ENCODE measurements at regions not wholly inside any gene's neighbourhood (a gene's known extent, or its start where the extent isn't known, plus 50 kb on each side); places are given as distances from the start of the nearest gene placed in this dataset.
"Not testable (repeated sequence)": the region's sequence is repeated elsewhere in the genome, so short reads cannot be mapped to it uniquely, and the experiment has no call there.

GRCh38 chr7:76898807-76899206 lies 133.4 kb downstream of the SPDYE17 start:
- H3K9me3 Mint-ChIP-seq; H3K4me1 Mint-ChIP-seq (ENCODE audit: low read depth in 2 of 2); DNase-seq (ENCODE audit: low spot score); H3K36me3 Mint-ChIP-seq; ATAC-seq; H3K27ac Mint-ChIP-seq; H3K4me3 Mint-ChIP-seq: not testable (repeated sequence)
- H3K27me3 Mint-ChIP-seq = peaks cover 10 to 39% of the 10 kb centered on the region in 2 donors

- ATAC-seq; H3K36me3 Mint-ChIP-seq; DNase-seq (ENCODE audit: low spot score); H3K4me3 Mint-ChIP-seq; H3K9me3 Mint-ChIP-seq; H3K4me1 Mint-ChIP-seq (ENCODE audit: low read depth in 2 of 2); H3K27ac Mint-ChIP-seq: not testable (repeated sequence)
- H3K27me3 Mint-ChIP-seq = peaks cover 10 to 31% of the 10 kb centered on the region in 2 donors
These were observed 135.2 kb downstream of the SPDYE17 start for GRCh38 chr7:76897007-76897406.

GRCh38 chr7:76895696-76896095 lies 136.5 kb downstream of the SPDYE17 start:
- H3K36me3 Mint-ChIP-seq; H3K9me3 Mint-ChIP-seq; ATAC-seq; H3K27ac Mint-ChIP-seq; H3K4me3 Mint-ChIP-seq; H3K4me1 Mint-ChIP-seq (ENCODE audit: low read depth in 2 of 2); DNase-seq (ENCODE audit: low spot score): not testable (repeated sequence)
- H3K27me3 Mint-ChIP-seq = peaks cover 12 to 27% of the 10 kb centered on the region in 2 donors

- H3K4me3 Mint-ChIP-seq; H3K9me3 Mint-ChIP-seq; H3K4me1 Mint-ChIP-seq (ENCODE audit: low read depth in 2 of 2); H3K36me3 Mint-ChIP-seq; DNase-seq (ENCODE audit: low spot score); ATAC-seq; H3K27ac Mint-ChIP-seq: not testable (repeated sequence)
- H3K27me3 Mint-ChIP-seq = peaks cover 12 to 27% of the 10 kb centered on the region in 2 donors
These were observed 140.4 kb downstream of the SPDYE17 start for GRCh38 chr7:76891771-76892170.

- not testable (repeated sequence) for DNase-seq (ENCODE audit: low spot score); H3K36me3 Mint-ChIP-seq; H3K27ac Mint-ChIP-seq; H3K4me3 Mint-ChIP-seq; ATAC-seq; H3K4me1 Mint-ChIP-seq (ENCODE audit: low read depth in 2 of 2); H3K9me3 Mint-ChIP-seq
- peaks cover 10 to 11% of the 10 kb centered on the region in 2 donors for H3K27me3 Mint-ChIP-seq
These were observed 152.3 kb downstream of the SPDYE17 start for GRCh38 chr7:76879733-76880288.

- peaks cover 7 to 11% of the 10 kb centered on the region in 2 donors for H3K27me3 Mint-ChIP-seq
- not testable (repeated sequence) for DNase-seq (ENCODE audit: low spot score); H3K4me3 Mint-ChIP-seq; H3K36me3 Mint-ChIP-seq; ATAC-seq; H3K4me1 Mint-ChIP-seq (ENCODE audit: low read depth in 2 of 2); H3K27ac Mint-ChIP-seq; H3K9me3 Mint-ChIP-seq
These were observed 156.4 kb downstream of the SPDYE17 start for GRCh38 chr7:76875760-76876159.

GRCh38 chr7:76870504-76870808 lies 161.7 kb downstream of the SPDYE17 start:
- DNase-seq (ENCODE audit: low spot score); ATAC-seq; H3K9me3 Mint-ChIP-seq; H3K36me3 Mint-ChIP-seq; H3K27ac Mint-ChIP-seq; H3K4me1 Mint-ChIP-seq (ENCODE audit: low read depth in 2 of 2); H3K4me3 Mint-ChIP-seq: not testable (repeated sequence)
- peaks cover 6 to 20% of the 10 kb centered on the region in 2 donors for H3K27me3 Mint-ChIP-seq

- not testable (repeated sequence) for H3K4me1 Mint-ChIP-seq (ENCODE audit: low read depth in 2 of 2); DNase-seq (ENCODE audit: low spot score); H3K9me3 Mint-ChIP-seq; H3K36me3 Mint-ChIP-seq; H3K27ac Mint-ChIP-seq; H3K4me3 Mint-ChIP-seq; ATAC-seq
- peaks cover 12 to 28% of the 10 kb centered on the region in 2 donors for H3K27me3 Mint-ChIP-seq
These were observed 164.7 kb downstream of the SPDYE17 start for GRCh38 chr7:76867364-76867889.

- ATAC-seq; H3K4me3 Mint-ChIP-seq; H3K27ac Mint-ChIP-seq; H3K4me1 Mint-ChIP-seq (ENCODE audit: low read depth in 2 of 2); DNase-seq (ENCODE audit: low spot score); H3K9me3 Mint-ChIP-seq; H3K36me3 Mint-ChIP-seq: not testable (repeated sequence)
- H3K27me3 Mint-ChIP-seq = peaks cover 14 to 22% of the 10 kb centered on the region in 2 donors
These were observed 168.9 kb downstream of the SPDYE17 start for GRCh38 chr7:76863150-76863773.

- not testable (repeated sequence) for H3K36me3 Mint-ChIP-seq; H3K4me1 Mint-ChIP-seq (ENCODE audit: low read depth in 2 of 2); DNase-seq (ENCODE audit: low spot score); ATAC-seq; H3K9me3 Mint-ChIP-seq; H3K27ac Mint-ChIP-seq; H3K4me3 Mint-ChIP-seq
- H3K27me3 Mint-ChIP-seq = peaks cover 14 to 22% of the 10 kb centered on the region in 2 donors
These were observed 169.9 kb downstream of the SPDYE17 start for GRCh38 chr7:76862241-76862640.

GRCh38 chr7:76859933-76860332 lies 172.2 kb downstream of the SPDYE17 start:
- H3K4me3 Mint-ChIP-seq; H3K27ac Mint-ChIP-seq; H3K36me3 Mint-ChIP-seq; ATAC-seq; H3K4me1 Mint-ChIP-seq (ENCODE audit: low read depth in 2 of 2); H3K9me3 Mint-ChIP-seq; DNase-seq (ENCODE audit: low spot score): not testable (repeated sequence)
- peaks cover 14 to 16% of the 10 kb centered on the region in 2 donors for H3K27me3 Mint-ChIP-seq

- ATAC-seq; H3K36me3 Mint-ChIP-seq; H3K4me3 Mint-ChIP-seq; DNase-seq (ENCODE audit: low spot score); H3K27ac Mint-ChIP-seq; H3K9me3 Mint-ChIP-seq; H3K4me1 Mint-ChIP-seq (ENCODE audit: low read depth in 2 of 2): not testable (repeated sequence)
- peaks cover 10 to 14% of the 10 kb centered on the region in 2 donors for H3K27me3 Mint-ChIP-seq
These were observed 177.5 kb downstream of the SPDYE17 start for GRCh38 chr7:76854631-76855030.

GRCh38 chr7:76852787-76853584 lies 179.2 kb downstream of the SPDYE17 start:
- not testable (repeated sequence) for H3K36me3 Mint-ChIP-seq; ATAC-seq; H3K4me3 Mint-ChIP-seq; H3K9me3 Mint-ChIP-seq; H3K27ac Mint-ChIP-seq; H3K4me1 Mint-ChIP-seq (ENCODE audit: low read depth in 2 of 2); DNase-seq (ENCODE audit: low spot score)
- H3K27me3 Mint-ChIP-seq = peaks cover 14 to 15% of the 10 kb centered on the region in 2 donors

- DNase-seq (ENCODE audit: low spot score); H3K27ac Mint-ChIP-seq; H3K36me3 Mint-ChIP-seq; ATAC-seq; H3K4me3 Mint-ChIP-seq; H3K9me3 Mint-ChIP-seq; H3K4me1 Mint-ChIP-seq (ENCODE audit: low read depth in 2 of 2): not testable (repeated sequence)
- H3K27me3 Mint-ChIP-seq = peaks cover 14 to 15% of the 10 kb centered on the region in 2 donors
These were observed 179.8 kb downstream of the SPDYE17 start for GRCh38 chr7:76852362-76852761.

Measured in natural killer cell treated with Interleukin-12 subunit alpha and Interleukin-12 subunit beta and Interleukin-15 and Interleukin-18, amount 100 ng/mL, for 72 hours (primary cell).